ENCODE measurements at regions not wholly inside any gene's neighbourhood (a gene's known extent, or its start where the extent isn't known, plus 50 kb on each side); places are given as distances from the start of the nearest gene placed in this dataset.

DNA sequence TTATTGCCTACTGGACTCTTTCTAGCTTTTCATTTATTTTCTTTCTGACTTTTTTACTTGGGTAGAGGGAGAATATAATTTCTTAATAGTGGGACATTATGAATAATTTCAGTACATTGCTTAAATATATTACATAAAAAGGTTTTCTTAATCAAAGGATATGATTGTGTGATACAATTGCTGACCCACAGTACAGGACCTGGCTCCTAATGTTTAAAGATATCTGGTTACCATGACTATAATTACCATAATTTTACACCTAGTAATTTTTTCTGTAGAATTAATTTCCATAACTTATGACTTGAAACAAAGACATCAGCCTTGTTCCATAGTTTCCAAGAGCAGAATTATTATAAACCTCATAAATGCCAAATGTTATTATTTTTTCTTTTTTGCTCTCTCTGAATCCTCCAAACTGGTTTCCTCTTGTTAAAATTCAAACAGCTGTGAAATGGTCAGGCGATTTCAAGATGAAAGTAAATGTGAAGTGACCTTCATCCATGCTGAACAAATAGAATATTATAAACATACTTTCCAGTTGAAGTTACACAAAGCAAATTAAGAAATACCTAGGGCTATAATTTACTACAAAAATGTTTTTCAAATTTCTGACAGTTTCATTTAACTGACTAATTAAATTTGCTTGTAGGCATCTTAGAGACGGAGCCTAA lies 301.2 kb upstream of the TYRP1 start:
- TF ChIP-seq, protein P1, sequence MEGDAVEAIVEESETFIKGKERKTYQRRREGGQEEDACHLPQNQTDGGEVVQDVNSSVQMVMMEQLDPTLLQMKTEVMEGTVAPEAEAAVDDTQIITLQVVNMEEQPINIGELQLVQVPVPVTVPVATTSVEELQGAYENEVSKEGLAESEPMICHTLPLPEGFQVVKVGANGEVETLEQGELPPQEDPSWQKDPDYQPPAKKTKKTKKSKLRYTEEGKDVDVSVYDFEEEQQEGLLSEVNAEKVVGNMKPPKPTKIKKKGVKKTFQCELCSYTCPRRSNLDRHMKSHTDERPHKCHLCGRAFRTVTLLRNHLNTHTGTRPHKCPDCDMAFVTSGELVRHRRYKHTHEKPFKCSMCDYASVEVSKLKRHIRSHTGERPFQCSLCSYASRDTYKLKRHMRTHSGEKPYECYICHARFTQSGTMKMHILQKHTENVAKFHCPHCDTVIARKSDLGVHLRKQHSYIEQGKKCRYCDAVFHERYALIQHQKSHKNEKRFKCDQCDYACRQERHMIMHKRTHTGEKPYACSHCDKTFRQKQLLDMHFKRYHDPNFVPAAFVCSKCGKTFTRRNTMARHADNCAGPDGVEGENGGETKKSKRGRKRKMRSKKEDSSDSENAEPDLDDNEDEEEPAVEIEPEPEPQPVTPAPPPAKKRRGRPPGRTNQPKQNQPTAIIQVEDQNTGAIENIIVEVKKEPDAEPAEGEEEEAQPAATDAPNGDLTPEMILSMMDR (IDR thresholded peaks at IDR 0.05; ENCODE audit: extremely low read depth, insufficient read depth, missing control alignments), result no peak
- no peak for DNase-seq (ENCODE audit: low spot score)
- in situ Hi-C loops (cut with MboI; ENCODE audit: low pct_unique_long_range_greater_than_20kb, low sequenced_read_pairs, unreplicated experiment), result no loop called here

DNA sequence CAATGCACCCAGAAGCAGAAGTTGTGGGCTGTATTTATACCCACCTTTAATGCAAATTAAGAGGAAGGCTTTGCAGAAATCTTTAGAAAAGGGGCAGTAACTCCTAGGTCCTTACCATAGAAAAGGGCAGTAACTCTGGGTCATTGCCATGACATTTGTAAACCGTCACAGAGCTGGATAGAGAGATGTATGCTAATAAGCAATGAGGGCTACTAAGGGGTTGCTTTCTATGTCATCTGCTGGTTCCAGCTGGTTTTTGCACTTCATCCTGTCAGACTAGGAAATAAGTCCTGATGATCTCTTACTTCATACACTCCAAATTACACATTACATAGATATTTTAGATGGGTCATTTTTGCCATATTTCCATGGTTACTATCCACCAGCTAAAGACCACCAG lies 299.1 kb upstream of the TYRP1 start:
- in situ Hi-C loops (cut with MboI; ENCODE audit: low pct_unique_long_range_greater_than_20kb, low sequenced_read_pairs, unreplicated experiment), result no loop called here
- DNase-seq (ENCODE audit: low spot score), result no peak
- TF ChIP-seq, protein P1 (IDR thresholded peaks at IDR 0.05; ENCODE audit: extremely low read depth, insufficient read depth, missing control alignments), result no peak

DNA sequence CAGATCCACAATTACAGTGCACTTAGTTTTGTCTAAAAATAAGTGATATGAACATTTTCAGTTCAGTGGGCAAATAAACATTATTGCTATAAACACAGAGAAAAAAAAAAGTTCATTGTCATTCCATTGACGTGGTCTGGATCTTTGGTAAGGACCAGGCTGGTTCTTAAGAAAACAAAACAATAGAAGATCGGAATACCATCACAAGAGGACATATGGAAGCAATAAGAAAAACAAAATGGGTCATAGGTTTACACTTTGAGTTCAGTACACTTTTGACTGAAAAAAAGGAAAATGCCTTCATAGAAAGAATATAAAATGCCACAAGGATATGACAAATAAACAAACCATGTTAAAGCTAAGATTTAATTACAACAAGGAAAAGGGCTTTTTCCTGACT lies 289.5 kb upstream of the TYRP1 start:
- in situ Hi-C loops (cut with MboI; ENCODE audit: low pct_unique_long_range_greater_than_20kb, low sequenced_read_pairs, unreplicated experiment), result no loop called here
- TF ChIP-seq, protein P1 (IDR thresholded peaks at IDR 0.05; ENCODE audit: extremely low read depth, insufficient read depth, missing control alignments), result no peak
- DNase-seq (ENCODE audit: low spot score), result no peak

DNA sequence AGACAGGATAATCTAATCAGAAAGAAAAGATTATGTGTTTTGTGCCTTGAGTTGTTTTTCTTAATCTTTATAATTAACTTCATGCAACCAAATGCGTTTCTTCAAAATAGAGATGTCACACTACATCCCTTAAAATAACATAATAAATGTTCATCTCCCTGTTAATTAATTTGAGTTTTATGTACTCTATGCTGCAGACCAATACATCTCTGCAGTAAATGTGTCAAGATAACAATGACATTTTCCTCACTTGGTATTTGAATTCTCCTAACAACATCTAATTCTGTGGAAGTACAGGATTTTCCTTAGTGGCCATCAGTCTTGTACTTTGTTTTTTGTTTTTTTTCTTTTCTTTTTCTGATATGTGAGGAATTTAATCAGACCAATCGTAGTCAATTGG lies 279.2 kb upstream of the TYRP1 start:
- TF ChIP-seq, protein P1 (IDR thresholded peaks at IDR 0.05; ENCODE audit: extremely low read depth, insufficient read depth, missing control alignments), result no peak
- no peak for DNase-seq (ENCODE audit: low spot score)
- in situ Hi-C loops (cut with MboI; ENCODE audit: low pct_unique_long_range_greater_than_20kb, low sequenced_read_pairs, unreplicated experiment), result no loop called here

DNA sequence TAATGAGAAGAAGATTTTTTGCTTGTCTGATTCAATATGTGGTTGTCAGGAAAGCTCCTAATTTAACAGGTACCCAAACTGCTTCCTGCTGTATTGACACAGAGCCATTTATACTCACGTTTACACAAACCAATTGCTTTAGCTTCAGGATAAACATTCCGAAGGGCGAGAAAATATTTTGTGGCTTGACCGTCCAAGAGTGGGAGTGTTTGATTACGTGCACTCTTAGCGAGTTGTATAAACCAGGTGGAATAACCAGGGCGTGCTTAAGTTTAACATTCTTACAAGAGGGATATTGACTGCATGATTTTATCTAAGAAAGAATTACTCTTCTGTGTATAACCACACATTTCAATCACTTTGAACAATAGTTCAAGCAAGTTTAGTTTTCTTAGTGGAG lies 278.7 kb upstream of the TYRP1 start:
- TF ChIP-seq, protein P1 (IDR thresholded peaks at IDR 0.05; ENCODE audit: extremely low read depth, insufficient read depth, missing control alignments), result no peak
- in situ Hi-C loops (cut with MboI; ENCODE audit: low pct_unique_long_range_greater_than_20kb, low sequenced_read_pairs, unreplicated experiment), result no loop called here
- DNase-seq (ENCODE audit: low spot score), result no peak

DNA sequence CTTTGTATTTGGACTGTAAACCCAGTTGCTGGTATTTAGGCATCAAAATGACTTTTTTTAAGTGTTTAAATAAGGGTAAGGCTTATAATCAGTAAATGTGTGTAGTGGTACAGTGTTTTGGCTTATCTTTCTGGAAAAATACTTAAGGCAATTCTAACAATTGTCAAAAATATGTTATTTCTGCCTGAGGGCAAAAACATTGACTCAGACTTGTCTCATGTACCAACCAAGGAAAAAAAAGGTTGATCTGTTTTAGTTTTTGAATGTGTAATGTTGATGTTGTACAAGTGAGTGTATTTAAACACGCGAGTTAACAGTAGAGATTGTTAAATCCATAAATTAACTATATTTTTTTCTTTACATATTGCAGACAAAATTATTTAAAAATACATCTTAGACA lies 277.8 kb upstream of the TYRP1 start:
- no peak for DNase-seq (ENCODE audit: low spot score)
- in situ Hi-C loops (cut with MboI; ENCODE audit: low pct_unique_long_range_greater_than_20kb, low sequenced_read_pairs, unreplicated experiment), result no loop called here
- TF ChIP-seq, protein P1 (IDR thresholded peaks at IDR 0.05; ENCODE audit: extremely low read depth, insufficient read depth, missing control alignments), result no peak

Measured in GM13977 (cell line).